BLaER1 treated with 17β-estradiol and CSF1 and Interleukin-3, amounts not matched to agents 10 nM and 100 nM (cell line): ENCODE measurements at regions not wholly inside any gene's neighbourhood (a gene's known extent, or its start where the extent isn't known, plus 50 kb on each side); places are given as distances from the start of the nearest gene placed in this dataset.
"Not testable (repeated sequence)": the region's sequence is repeated elsewhere in the genome, so short reads cannot be mapped to it uniquely, and the experiment has no call there.

Experiments used
- H3K27ac ChIP-seq, 11 experiments: shearing (Covaris generic); formaldehyde crosslinking; 2 replicates each; pipeline ENCODE4 v1.8.1; 2022
- H3K27me3 ChIP-seq, 11 experiments: shearing (Covaris generic); formaldehyde crosslinking; 2 replicates each; pipeline ENCODE4 v1.8.1; 2022
- H3K36me3 ChIP-seq, 11 experiments: shearing (Covaris generic); formaldehyde crosslinking; 2 replicates each; pipeline ENCODE4 v1.8.1; 2022
- H3K4me1 ChIP-seq, 10 experiments: shearing (Covaris generic); formaldehyde crosslinking; 2 replicates each; pipeline ENCODE4 v1.8.1; 2022
- H3K4me2 ChIP-seq, 11 experiments: shearing (Covaris generic); formaldehyde crosslinking; 2 replicates each; pipeline ENCODE4 v1.8.1; 2022
- H3K4me3 ChIP-seq, 10 experiments: shearing (Covaris generic); formaldehyde crosslinking; 2 replicates each; pipeline ENCODE4 v1.8.1; 2022
- H3K9ac ChIP-seq, 11 experiments: shearing (Covaris generic); formaldehyde crosslinking; 2 replicates each; pipeline ENCODE4 v1.8.1; 2022
- H3K9me3 ChIP-seq, 11 experiments: shearing (Covaris generic); formaldehyde crosslinking; replicated peaks in 1 of 11; 2 replicates each; pipeline ENCODE4 v1.8.1; 2022
- H4K20me1 ChIP-seq, 11 experiments: shearing (Covaris generic); formaldehyde crosslinking; 2 replicates each; pipeline ENCODE4 v1.8.1; 2022
- Cebpa-rat ChIP-seq, 11 experiments: shearing (Covaris generic); IDR thresholded peaks; 2 replicates each; pipeline ENCODE4 v1.8.1; 2022

DNA sequence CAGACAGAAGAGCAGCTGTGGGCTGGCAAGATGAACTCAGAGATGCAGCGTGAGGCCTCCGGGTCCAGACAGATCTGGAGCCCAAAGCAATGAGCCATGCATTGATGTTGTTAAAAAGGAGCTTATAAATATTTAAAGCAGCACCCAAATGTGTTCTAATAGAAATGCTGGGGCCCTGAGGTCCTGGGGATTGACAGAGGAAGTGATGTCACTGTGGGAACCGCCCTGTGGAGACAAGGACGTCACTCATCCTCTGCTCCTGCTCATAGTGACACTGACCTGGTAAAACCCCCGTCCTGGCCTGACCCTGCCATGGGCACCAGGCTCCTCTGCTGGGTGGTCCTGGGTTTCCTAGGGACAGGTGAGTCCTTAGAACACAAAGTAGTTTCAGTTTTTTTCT lies 197.0 kb upstream of the PRSS58 start:
- no peak overlapping the region for H3K4me3 ChIP-seq
- H3K9ac ChIP-seq = no peak overlapping the region
- H3K9me3 ChIP-seq = no peaks in the 10 kb centered on the region
- no peak overlapping the region for H3K27ac ChIP-seq
- H3K36me3 ChIP-seq = no peaks in the 10 kb centered on the region
- peaks cover 4 to 62% (median 52%) of the 10 kb centered on the region in 10 experiments; a peak in 17 of 20 replicates for H3K4me1 ChIP-seq
- no peaks in the 10 kb centered on the region; a peak in 1 of 22 replicates for H4K20me1 ChIP-seq
- peak overlapping the region in 1 of 11 experiments; percentile 16; a peak in 1 of 22 replicates for H3K4me2 ChIP-seq
- TF ChIP-seq Cebpa-rat (IDR thresholded peaks at IDR 0.05) = no peak
- H3K27me3 ChIP-seq = no peaks in the 10 kb centered on the region

DNA sequence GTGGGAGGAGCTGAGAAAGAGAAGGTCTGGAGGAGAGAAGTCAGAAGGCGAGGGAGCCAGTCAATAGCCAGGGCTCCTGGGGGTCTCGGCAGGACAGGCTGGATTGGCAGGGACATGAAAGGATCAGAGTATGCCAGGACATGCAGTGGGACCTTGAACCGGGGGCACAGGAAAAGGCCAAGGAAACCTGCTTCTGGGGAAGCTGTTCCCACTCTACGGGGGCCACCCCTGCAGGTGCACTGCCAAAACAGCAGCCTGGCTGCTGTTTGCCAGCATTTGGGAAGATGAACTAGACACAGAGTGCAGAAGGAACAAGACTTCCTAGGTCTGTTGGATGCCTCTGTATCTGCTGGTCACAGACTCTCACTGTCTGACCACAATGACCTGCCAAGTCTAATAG lies 194.9 kb upstream of the PRSS58 start:
- Histone ChIP-seq H3K4me2 (peak overlapping the region in 2 of 11 experiments; percentile 2 to 5; a peak in 1 of 22 replicates), H3K9me3 (no peaks in the 10 kb centered on the region), H3K27me3 (no peaks in the 10 kb centered on the region), H3K9ac (no peak overlapping the region), H3K36me3 (no peaks in the 10 kb centered on the region), H3K4me3 (no peak overlapping the region), H4K20me1 (no peaks in the 10 kb centered on the region; a peak in 1 of 22 replicates), H3K4me1 (peaks cover 4 to 44% (median 32%) of the 10 kb centered on the region in 10 experiments; a peak in 17 of 20 replicates), H3K27ac (no peak overlapping the region)
- TF ChIP-seq Cebpa-rat (IDR thresholded peaks at IDR 0.05) = no peak

DNA sequence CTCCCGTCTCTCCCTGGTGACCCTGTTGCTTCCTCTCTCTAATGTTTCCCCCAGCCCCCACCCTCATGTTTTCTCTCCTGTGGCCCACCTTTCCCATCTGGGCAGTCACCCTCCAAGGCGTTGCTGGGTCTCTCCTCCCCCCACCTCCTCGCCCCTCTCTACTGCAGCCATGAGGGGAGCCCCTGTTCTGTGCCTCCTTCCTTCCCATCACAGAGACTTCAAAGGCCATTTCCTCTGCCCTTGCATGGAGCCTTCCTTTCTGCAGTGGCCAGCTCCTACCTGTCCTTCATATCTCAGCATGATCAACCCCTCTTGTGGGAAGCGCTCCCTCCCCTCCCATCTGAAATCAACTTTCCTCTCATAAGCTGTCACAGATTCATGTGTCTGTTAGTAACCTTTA lies 194.0 kb upstream of the PRSS58 start:
- H3K9me3 ChIP-seq = no peaks in the 10 kb centered on the region
- H3K4me2 ChIP-seq = peak overlapping the region in 9 of 11 experiments; percentile 44 to 90 (median 76); a peak in 18 of 22 replicates
- H3K27ac ChIP-seq = peak overlapping the region in 4 of 11 experiments; percentile 35 to 57 (median 49); a peak in 6 of 22 replicates
- no peaks in the 10 kb centered on the region for H3K36me3 ChIP-seq
- H4K20me1 ChIP-seq = no peaks in the 10 kb centered on the region
- H3K27me3 ChIP-seq = no peaks in the 10 kb centered on the region
- H3K9ac ChIP-seq = peak overlapping the region in 1 of 11 experiments; percentile 16; a peak in 2 of 22 replicates
- H3K4me3 ChIP-seq = no peak overlapping the region
- TF ChIP-seq Cebpa-rat (IDR thresholded peaks at IDR 0.05) = no peak
- peaks cover 4 to 40% (median 29%) of the 10 kb centered on the region in 10 experiments; a peak in 17 of 20 replicates for H3K4me1 ChIP-seq

DNA sequence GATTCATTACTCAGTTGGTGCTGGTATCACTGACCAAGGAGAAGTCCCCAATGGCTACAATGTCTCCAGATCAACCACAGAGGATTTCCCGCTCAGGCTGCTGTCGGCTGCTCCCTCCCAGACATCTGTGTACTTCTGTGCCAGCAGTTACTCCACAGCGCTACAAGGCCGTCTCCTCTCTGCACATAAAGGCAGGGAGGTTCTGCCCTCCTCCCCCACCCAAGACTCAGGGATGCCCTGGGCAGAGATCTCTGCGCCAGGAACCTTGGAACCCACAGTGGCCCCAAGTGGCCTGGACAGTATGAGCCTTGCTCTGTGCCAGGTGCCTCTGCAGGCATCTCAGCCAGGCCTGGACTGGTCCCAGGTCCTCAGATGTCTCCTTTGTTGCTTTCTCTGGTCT lies 193.4 kb upstream of the PRSS58 start:
- Histone ChIP-seq H3K36me3 (no peaks in the 10 kb centered on the region), H3K27ac (peak overlapping the region in 4 of 11 experiments; percentile 35 to 57 (median 49); a peak in 6 of 22 replicates), H3K9ac (peak overlapping the region in 1 of 11 experiments; percentile 16; a peak in 3 of 22 replicates), H3K9me3 (no peaks in the 10 kb centered on the region), H3K27me3 (no peaks in the 10 kb centered on the region), H4K20me1 (no peaks in the 10 kb centered on the region), H3K4me3 (no peak overlapping the region), H3K4me1 (peaks cover 4 to 40% (median 29%) of the 10 kb centered on the region in 10 experiments; a peak in 17 of 20 replicates), H3K4me2 (peak overlapping the region in 9 of 11 experiments; percentile 44 to 90 (median 76); a peak in 19 of 22 replicates)
- TF ChIP-seq Cebpa-rat (IDR thresholded peaks at IDR 0.05) = no peak

DNA sequence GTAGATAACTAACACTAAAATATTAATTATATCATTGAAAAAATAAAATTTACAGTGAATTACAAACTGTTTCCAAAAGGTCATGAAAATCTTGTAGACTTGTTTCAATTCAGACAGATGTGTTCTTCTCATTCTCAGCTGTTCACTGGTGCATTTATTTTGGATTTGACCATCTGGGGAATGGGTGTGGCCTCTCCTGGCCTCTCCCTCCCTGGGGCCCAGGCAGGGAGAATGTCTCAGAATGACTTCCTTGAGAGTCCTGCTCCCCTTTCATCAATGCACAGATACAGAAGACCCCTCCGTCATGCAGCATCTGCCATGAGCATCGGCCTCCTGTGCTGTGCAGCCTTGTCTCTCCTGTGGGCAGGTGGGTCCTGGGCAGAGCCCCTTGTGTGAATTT lies 192.8 kb upstream of the PRSS58 start:
- H3K4me1 ChIP-seq = peaks cover 4 to 40% (median 29%) of the 10 kb centered on the region in 10 experiments; a peak in 17 of 20 replicates
- H3K4me3 ChIP-seq = no peak overlapping the region
- peak overlapping the region in 1 of 11 experiments; percentile 16; a peak in 1 of 22 replicates for H3K9ac ChIP-seq
- no peaks in the 10 kb centered on the region for H4K20me1 ChIP-seq
- H3K36me3 ChIP-seq = no peaks in the 10 kb centered on the region
- peak overlapping the region in 10 of 11 experiments; percentile 13 to 90 (median 74); a peak in 20 of 22 replicates for H3K4me2 ChIP-seq
- TF ChIP-seq Cebpa-rat (IDR thresholded peaks at IDR 0.05) = no peak
- peak overlapping the region in 3 of 11 experiments; percentile 35 to 57 (median 40); a peak in 5 of 22 replicates for H3K27ac ChIP-seq
- no peaks in the 10 kb centered on the region for H3K27me3 ChIP-seq
- no peaks in the 10 kb centered on the region for H3K9me3 ChIP-seq

DNA sequence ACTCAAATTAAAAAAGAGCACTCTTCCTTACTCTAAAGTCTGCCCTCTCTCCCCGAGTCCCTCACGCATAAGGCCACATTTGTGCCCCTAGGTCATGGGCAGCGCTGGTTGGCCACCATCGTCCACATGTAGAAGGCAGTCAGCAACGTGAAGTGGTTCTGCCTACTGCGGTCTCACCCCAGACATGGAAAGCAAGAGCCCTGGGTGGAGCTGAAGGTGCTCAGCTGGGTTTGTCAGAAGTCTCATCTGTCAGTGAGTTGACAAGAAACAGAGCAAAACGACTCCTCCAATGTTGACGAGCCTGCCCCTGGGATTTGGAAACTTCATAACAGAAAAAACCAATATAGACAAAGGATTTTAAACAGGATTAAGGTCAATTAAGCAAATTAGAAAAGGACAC lies 192.3 kb upstream of the PRSS58 start:
- Histone ChIP-seq H3K9ac (no peak overlapping the region), H3K4me1 (peaks cover 4 to 40% (median 29%) of the 10 kb centered on the region in 10 experiments; a peak in 17 of 20 replicates)

DNA sequence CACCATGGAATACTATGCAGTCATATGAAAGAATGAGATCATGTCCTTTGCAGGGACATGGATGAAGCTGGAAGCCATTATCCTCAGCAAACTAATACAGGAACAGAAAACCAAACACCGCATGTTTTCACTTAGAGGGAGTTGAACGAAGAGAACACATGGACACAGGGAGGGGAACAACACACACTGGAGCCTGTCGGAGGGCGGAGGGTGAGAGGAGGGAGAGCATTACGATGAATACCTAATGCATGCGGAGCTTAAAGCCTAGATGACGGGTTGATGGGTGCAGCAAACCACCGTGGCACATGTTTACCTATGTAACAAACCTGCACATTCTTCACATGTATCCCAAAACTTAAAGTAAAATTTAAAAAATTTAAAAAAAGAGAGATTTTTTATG lies 191.0 kb upstream of the PRSS58 start:
- H3K36me3 ChIP-seq, H3K27me3 ChIP-seq, H3K27ac ChIP-seq, H3K4me2 ChIP-seq, H3K9ac ChIP-seq, H4K20me1 ChIP-seq, H3K4me3 ChIP-seq, H3K9me3 ChIP-seq: not testable (repeated sequence)
- H3K4me1 ChIP-seq = peaks cover 7 to 40% (median 31%) of the 10 kb centered on the region in 10 experiments; a peak in 19 of 20 replicates

More for the DNA sequence above, 192.3 kb upstream of the PRSS58 start:
- no peaks in the 10 kb centered on the region for H3K9me3 ChIP-seq
- H4K20me1 ChIP-seq = no peaks in the 10 kb centered on the region
- no peak overlapping the region for H3K4me3 ChIP-seq
- no peaks in the 10 kb centered on the region for H3K27me3 ChIP-seq
- peak overlapping the region in 1 of 11 experiments; percentile 40; a peak in 3 of 22 replicates for H3K27ac ChIP-seq
- peak overlapping the region in 7 of 11 experiments; percentile 64 to 90 (median 77); a peak in 14 of 22 replicates for H3K4me2 ChIP-seq
- no peak for TF ChIP-seq Cebpa-rat (IDR thresholded peaks at IDR 0.05)
- H3K36me3 ChIP-seq = no peaks in the 10 kb centered on the region

DNA sequence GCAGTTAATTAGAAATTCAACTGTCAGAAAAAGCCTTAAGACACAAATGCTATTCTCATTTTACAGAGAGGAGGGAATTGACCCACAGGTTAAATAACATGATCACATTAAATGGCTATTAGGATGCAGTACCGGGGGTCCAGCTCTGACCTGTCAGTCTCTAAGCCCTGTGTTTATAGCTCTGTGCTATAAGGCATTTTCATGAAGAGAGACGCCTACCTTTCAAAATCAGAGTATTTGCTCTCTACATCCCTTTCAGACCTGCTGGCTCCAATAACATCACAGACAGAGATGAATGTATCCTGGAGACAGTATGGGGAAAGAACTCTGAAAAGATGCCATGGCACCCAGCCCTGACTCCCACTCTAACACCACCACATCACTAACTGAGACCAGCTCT lies 189.9 kb upstream of the PRSS58 start:
- Histone ChIP-seq H3K4me3 (no peak overlapping the region), H3K9ac (no peak overlapping the region)

DNA sequence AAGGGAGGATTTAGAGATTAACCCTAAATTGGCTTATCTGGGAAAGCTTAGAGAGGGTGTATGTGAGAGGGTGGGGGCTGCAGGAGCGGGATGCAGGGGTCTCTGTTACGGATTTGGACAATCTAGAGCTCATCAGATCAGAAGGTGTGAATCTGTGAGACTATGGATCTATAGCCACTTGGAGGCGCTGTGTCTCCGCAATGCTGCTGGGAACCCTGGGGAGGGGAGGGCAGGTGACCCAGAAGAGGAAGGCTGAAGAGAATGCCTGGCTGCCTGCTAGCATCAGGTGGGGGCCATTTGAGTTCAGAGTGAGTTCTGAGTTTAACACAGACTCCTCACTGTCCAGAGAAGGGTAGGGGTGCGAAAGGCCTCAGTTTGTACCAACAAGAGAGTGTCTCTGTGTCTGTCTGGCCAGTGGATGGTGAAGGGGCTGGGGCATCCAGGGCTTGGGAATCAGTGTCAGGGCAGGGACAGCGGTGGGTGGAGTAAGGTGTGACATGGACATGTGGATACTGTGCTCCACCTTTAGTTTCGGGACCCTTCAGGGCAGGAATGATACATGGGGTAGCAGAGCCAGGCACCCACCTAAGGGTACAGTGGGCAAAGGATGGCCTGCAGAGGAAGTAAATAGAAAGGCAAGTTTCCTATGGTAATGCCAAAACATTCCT lies 187.3 kb upstream of the PRSS58 start:
- Histone ChIP-seq H3K9me3 (no peaks in the 10 kb centered on the region), H3K9ac (no peak overlapping the region), H3K4me2 (no peak overlapping the region), H3K36me3 (no peaks in the 10 kb centered on the region), H3K27ac (no peak overlapping the region), H3K4me3 (no peak overlapping the region), H3K4me1 (peaks cover 26 to 46% (median 33%) of the 10 kb centered on the region in 10 experiments), H4K20me1 (0 out of 22 replicates have a peak, but pooled peaks cover 0 to 3% (median 0%) of the 10 kb centered on the region in 11 experiments), H3K27me3 (no peaks in the 10 kb centered on the region)
- no peak for TF ChIP-seq Cebpa-rat (IDR thresholded peaks at IDR 0.05)

More for the DNA sequence above, 189.9 kb upstream of the PRSS58 start:
- Histone ChIP-seq H3K36me3 (no peaks in the 10 kb centered on the region), H3K27me3 (no peaks in the 10 kb centered on the region), H3K9me3 (no peaks in the 10 kb centered on the region), H3K4me2 (no peak overlapping the region), H4K20me1 (no peaks in the 10 kb centered on the region), H3K27ac (no peak overlapping the region), H3K4me1 (peaks cover 15 to 46% (median 40%) of the 10 kb centered on the region in 10 experiments)
- no peak for TF ChIP-seq Cebpa-rat (IDR thresholded peaks at IDR 0.05)
